Amniotic epithelial cell (primary cell): ENCODE measurements at regions not wholly inside any gene's neighbourhood (a gene's known extent, or its start where the extent isn't known, plus 50 kb on each side); places are given as distances from the start of the nearest gene placed in this dataset.

Experiments used
- DNase-seq: peaks from one replicate; pipeline ENCODE4 v3.0.0-alpha.2; 2010; ENCODE audit warnings: low read depth

- DNase-seq, result no peak
Observed at GRCh38 chr14:21735200-21735599, 61.6 kb upstream of the OR4E1 start.

GRCh38 chr14:21734457-21735074 lies 60.9 kb upstream of the OR4E1 start:
- DNase-seq, result peak; percentile 55

GRCh38 chr14:21729703-21730233 lies 56.1 kb upstream of the OR4E1 start:
- no peak for DNase-seq

GRCh38 chr14:21725250-21725649 lies 51.6 kb upstream of the OR4E1 start:
- no peak for DNase-seq

- DNase-seq, result no peak
Observed at GRCh38 chr14:21724090-21724973, 50.7 kb upstream of the OR4E1 start.

- DNase-seq, result peak; percentile 30
Observed at GRCh38 chr14:21723431-21724045, 49.9 kb upstream of the OR4E1 start.
